ENCODE measurements at regions not wholly inside any gene's neighbourhood (a gene's known extent, or its start where the extent isn't known, plus 50 kb on each side); places are given as distances from the start of the nearest gene placed in this dataset.

GRCh38 chr13:54768214-54768613 is 1739.6 kb downstream of the OLFM4 start:
- BruUV-seq (replicated peaks): no TSS peak

GRCh38 chr13:54775501-54776191 is 1747.0 kb downstream of the OLFM4 start:
- no peaks in the 10 kb centered on the region for H3K9me3 ChIP-seq (ENCODE audit: low read depth, low read length, poor library complexity, severe bottlenecking)
- ChIA-PET CTCF (no interaction called here), POLR2A (ENCODE audit: low non-redundant PET) (no interaction called here)
- no peak overlapping the region for H3K27ac ChIP-seq (ENCODE audit: low read depth, low read length, poor library complexity, severe bottlenecking)
- no peaks in the 10 kb centered on the region for H3K4me1 ChIP-seq (ENCODE audit: insufficient read depth, low read length, poor library complexity, severe bottlenecking)
- no peaks in the 10 kb centered on the region for H3K36me3 ChIP-seq (ENCODE audit: insufficient read depth, low read length, poor library complexity, severe bottlenecking)
- TF ChIP-seq CTCF (conservative IDR thresholded peaks at IDR 0.05; ENCODE audit: low read depth, low read length): no peak
- no peak for TF ChIP-seq EZH2 (IDR thresholded peaks at IDR 0.05; ENCODE audit: borderline replicate concordance, low read depth, low read length, poor library complexity, severe bottlenecking)
- no peak overlapping the region for H3K4me3 ChIP-seq (ENCODE audit: low read depth, low read length, poor library complexity, severe bottlenecking)
- H3K27me3 ChIP-seq (replicated peaks; ENCODE audit: insufficient read depth, low read depth, low read length, poor library complexity): no peaks in the 10 kb centered on the region
- intact Hi-C loops (cut with micrococcal nuclease; ENCODE audit: unreplicated experiment): no loop called here
- no peak for DNase-seq (ENCODE audit: low spot score)
- no TSS peak for BruUV-seq (replicated peaks)

More at GRCh38 chr13:54768214-54768613, 1739.6 kb downstream of the OLFM4 start:
- H3K27ac ChIP-seq (ENCODE audit: low read depth, low read length, poor library complexity, severe bottlenecking): no peak overlapping the region
- no peak overlapping the region for H3K4me3 ChIP-seq (ENCODE audit: low read depth, low read length, poor library complexity, severe bottlenecking)
- intact Hi-C loops (cut with micrococcal nuclease; ENCODE audit: unreplicated experiment): no loop called here
- no peaks in the 10 kb centered on the region for H3K4me1 ChIP-seq (ENCODE audit: insufficient read depth, low read length, poor library complexity, severe bottlenecking)
- H3K9me3 ChIP-seq (ENCODE audit: low read depth, low read length, poor library complexity, severe bottlenecking): no peaks in the 10 kb centered on the region
- no peak for TF ChIP-seq CTCF (conservative IDR thresholded peaks at IDR 0.05; ENCODE audit: low read depth, low read length)
- TF ChIP-seq EZH2 (IDR thresholded peaks at IDR 0.05; ENCODE audit: borderline replicate concordance, low read depth, low read length, poor library complexity, severe bottlenecking): no peak
- ChIA-PET CTCF (no interaction called here), POLR2A (ENCODE audit: low non-redundant PET) (no interaction called here)
- no peaks in the 10 kb centered on the region for H3K27me3 ChIP-seq (replicated peaks; ENCODE audit: insufficient read depth, low read depth, low read length, poor library complexity)
- no peaks in the 10 kb centered on the region for H3K36me3 ChIP-seq (ENCODE audit: insufficient read depth, low read length, poor library complexity, severe bottlenecking)
- no peak for DNase-seq (ENCODE audit: low spot score)

GRCh38 chr13:54787754-54788153 is 1759.1 kb downstream of the OLFM4 start:
- no peak overlapping the region for H3K27ac ChIP-seq (ENCODE audit: low read depth, low read length, poor library complexity, severe bottlenecking)
- intact Hi-C loops (cut with micrococcal nuclease; ENCODE audit: unreplicated experiment): no loop called here
- no peak overlapping the region for H3K4me3 ChIP-seq (ENCODE audit: low read depth, low read length, poor library complexity, severe bottlenecking)
- H3K36me3 ChIP-seq (ENCODE audit: insufficient read depth, low read length, poor library complexity, severe bottlenecking): no peaks in the 10 kb centered on the region
- no peaks in the 10 kb centered on the region for H3K4me1 ChIP-seq (ENCODE audit: insufficient read depth, low read length, poor library complexity, severe bottlenecking)
- CTCF ChIA-PET: no interaction called here
- H3K27me3 ChIP-seq (replicated peaks; ENCODE audit: insufficient read depth, low read depth, low read length, poor library complexity): no peaks in the 10 kb centered on the region
- POLR2A ChIA-PET (ENCODE audit: low non-redundant PET): no interaction called here
- TF ChIP-seq EZH2 (IDR thresholded peaks at IDR 0.05; ENCODE audit: borderline replicate concordance, low read depth, low read length, poor library complexity, severe bottlenecking) (no peak), CTCF (conservative IDR thresholded peaks at IDR 0.05; ENCODE audit: low read depth, low read length) (no peak)
- BruUV-seq (replicated peaks): no TSS peak
- H3K9me3 ChIP-seq (ENCODE audit: low read depth, low read length, poor library complexity, severe bottlenecking): no peaks in the 10 kb centered on the region
- no peak for DNase-seq (ENCODE audit: low spot score)
